DMS79 treated with DMSO at 0.1 percent for 48 hours (cell line): ENCODE measurements at regions not wholly inside any gene's neighbourhood (a gene's known extent, or its start where the extent isn't known, plus 50 kb on each side); places are given as distances from the start of the nearest gene placed in this dataset.

ENCODE experiments used
- DNase-seq: peaks from one replicate; lab custom pipeline; 2025; lab: John Stamatoyannopoulos, UW

DNA sequence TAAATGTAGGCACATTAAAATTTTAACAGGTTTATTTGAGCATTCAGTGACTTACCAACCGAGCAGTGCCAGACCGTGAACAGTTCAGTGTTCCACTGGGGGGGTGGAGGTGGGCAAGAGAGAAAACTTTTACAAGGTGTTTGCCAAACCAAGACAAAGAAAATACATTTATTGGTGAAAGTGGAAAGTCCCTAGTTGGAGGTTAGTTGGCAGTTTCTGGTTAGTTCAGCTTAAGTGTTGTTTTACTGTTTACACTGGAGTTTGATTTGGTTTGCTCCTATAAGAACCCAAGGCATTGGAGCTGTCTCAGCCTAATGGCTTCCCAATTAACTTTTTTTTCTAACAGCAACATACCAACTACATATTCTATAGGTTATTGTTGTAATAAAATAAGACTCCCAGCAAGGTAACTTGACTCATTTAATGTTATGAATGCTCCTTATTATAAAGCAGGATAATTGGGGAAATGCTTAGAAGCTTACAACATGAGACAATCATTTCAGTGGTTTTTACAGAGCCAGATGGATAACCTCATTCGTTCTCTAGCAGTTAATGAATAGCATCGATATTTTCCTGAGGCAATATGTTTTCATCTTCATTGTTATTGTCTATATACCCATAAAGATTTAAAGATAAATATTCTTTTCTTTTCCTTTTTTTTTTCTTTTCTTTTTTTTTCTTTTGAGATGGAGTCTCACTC, 115.8 kb downstream of the ETNK1 start:
- DNase-seq = no peak

DNA sequence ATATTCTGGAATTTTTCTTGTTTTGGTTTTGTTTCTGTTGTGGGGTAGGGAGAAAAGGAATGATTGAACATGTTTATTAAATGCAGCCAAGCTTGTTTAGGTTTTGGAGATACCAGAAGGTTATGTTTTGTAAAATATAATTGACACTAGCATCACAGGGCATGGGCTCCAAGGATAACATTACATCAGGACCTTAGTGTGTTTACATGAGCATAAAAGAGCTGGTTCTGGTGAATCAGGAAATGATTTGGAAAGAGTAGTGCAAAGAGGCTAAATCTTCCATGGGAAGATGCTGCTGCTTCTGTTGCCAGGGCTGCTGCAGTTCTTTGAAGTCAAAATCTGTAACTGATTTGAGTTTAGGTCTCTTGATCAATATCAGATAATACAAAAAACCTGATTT, 118.7 kb downstream of the ETNK1 start:
- DNase-seq = no peak

DNA sequence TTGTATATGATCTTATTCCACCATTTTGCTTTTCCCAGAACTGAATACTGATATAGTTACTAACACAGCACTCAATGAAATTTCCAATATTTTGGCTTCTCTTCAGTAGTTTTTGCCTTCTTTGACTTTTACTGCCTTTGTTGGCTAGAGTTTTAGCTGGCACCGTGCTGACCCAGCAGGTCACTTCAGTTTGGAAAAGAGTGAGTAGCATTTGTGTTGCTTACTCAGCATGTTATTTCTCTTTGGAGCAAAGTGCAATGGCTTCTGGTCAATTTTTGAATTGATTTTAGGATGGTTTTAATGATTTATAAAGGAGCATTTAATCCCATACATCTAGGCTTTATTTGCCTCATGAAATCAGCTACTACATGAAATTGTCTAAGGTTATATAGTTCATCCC, 119.2 kb downstream of the ETNK1 start:
- DNase-seq = no peak

DNA sequence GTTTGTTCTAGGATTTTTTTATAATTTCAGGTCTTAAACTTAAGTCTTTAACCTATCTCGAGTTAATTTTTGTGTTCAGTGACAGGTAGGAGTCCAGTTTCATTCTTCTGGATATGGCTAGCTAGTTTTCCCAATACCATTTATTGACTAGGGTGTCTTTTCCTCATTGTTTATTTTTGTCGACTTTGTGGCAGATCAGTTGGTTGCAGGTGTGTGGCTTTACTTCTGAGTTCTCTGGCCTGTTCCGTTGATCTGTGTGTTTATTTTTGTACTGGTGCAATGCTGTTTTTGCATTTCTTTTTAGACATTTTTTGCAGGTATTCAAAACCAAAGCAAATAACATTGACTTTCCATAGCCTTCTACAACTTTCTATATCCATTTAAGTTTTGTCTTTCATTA, 121.7 kb downstream of the ETNK1 start:
- no peak for DNase-seq

DNA sequence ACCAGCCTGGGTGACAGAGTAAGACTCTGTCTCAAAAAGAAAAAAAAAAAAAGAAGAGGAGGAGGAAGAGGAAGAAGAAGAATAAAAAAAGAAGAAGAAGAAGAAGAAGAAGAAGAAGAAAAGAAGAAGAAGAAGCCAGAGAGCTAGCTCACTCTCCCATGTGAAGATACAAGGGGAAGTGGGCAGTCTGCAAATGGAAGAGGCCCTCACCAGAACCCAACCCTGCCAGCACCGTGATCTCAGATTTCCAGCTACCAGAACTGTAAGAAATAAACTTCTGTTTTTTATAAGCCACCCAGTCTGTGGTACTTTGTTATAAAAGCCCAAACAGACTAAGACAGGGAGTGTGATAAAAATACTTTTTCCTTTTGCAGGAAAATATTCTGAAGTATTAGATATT, 130.7 kb downstream of the ETNK1 start:
- DNase-seq = no peak

DNA sequence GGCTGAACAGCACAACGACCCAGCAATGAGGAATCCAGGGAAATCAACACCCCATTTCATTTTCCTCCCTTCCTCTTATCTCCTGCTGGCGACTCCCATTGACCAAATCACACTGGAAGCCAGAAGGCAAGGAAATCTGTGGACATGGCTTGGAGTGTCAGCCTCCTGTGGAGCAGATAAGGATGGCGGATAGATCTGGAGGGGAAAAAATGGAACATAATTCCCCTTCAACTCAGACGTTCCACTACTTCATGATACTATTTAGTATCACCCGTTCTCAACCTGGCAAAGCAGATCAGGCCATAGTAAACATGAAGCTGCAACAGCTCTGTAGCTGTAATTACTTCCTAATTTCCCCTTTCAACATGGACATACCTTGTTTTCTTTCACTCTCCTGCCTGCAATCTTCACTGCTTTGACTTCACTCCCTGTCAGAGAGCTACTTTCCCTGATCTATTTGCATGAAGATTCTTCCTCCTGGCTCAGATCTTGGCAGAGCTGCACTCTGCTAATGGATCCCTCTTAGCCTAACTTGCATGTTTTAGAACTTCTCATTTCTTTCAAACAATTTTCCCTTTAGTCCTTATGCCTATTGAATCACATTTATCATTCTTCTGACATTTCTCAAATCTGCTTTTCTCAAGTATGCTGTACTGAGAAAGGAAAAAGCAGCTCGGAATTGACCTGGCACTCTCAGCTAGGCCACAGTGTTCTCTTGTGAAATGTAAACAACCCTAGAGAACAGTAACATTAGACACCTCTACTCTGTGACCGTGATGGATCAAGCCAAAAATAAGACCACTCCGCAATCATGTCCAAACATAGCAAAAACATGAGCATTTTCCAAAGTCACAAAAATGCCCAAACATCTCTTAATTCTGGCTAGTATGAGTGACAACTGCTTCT, 135.1 kb downstream of the ETNK1 start:
- DNase-seq = no peak

DNA sequence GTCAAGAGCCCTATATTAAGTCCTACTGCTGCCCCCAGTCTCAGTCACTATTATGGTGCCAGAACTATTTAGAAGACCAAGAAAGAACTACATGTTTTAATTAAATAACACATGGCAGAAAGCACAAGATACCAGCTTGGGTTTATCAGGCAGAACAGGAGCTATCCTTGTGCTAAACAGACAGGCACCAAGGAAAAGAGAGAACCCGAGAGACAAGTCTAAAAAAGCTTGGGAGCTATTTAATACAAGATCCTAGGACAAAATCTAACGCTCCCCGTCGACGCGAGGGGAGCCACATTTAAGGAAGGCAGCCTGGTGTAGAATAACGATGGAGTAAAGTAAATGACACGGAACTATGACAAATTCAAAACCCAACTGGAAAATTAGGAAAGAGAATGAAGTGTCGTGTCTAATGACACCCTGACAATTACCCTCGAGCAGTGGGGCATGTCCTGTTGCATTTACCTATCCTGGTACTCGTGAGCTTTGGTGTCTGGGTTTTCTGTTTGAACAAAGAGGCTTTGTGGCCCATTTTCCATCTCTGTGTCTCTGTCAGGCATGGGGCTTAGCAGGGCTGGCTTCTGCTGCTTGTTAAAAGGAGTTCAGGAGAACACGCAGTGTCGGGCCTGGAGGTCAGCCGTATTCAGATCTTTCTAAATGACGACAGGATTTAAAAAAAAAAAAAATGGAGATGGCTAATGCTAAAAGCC, 140.6 kb downstream of the ETNK1 start:
- DNase-seq = no peak

DNA sequence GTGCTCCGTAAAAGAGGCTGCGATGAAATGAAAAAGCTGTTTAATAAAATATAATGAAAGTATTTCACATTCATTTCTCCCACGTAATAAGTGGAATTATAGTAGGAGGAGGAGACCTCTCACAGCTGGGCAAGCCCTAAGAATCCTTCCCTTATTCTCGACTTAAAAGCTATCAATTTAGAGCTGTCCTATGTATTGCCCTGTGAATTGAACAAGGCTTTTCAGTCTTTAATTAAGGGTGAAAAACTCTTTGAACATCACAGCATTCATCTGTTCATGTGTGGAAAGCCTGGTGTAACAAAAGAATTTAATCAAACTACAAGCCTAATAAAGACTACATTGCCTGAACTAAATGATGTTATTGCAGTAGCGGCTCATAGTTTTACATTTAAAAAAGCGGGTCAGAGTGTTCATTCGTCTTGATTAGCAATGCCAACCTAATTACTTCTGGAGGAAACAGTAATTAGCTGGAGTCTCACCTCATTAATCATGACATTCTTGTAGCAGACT, 142.0 kb downstream of the ETNK1 start:
- no peak for DNase-seq

DNA sequence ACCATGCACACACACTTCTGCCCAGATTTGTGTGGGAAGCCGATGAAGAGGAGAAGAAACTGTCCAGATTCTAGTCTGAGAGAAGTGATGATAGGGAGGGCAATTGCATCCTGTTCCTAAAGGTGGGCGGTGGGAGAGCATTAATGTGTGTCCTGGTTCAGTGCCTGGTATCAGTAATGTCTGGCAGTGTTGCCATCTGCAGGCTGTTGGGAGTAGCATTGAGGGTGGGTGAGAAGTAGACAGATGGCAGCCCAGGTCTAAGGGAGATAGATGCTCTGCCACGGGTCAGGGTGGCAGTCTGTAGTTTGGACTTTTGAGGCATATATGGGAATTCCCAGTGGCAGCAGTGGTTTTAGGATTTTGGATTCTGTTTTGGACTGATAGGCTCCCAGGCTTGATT, 156.4 kb downstream of the ETNK1 start:
- DNase-seq = no peak

DNA sequence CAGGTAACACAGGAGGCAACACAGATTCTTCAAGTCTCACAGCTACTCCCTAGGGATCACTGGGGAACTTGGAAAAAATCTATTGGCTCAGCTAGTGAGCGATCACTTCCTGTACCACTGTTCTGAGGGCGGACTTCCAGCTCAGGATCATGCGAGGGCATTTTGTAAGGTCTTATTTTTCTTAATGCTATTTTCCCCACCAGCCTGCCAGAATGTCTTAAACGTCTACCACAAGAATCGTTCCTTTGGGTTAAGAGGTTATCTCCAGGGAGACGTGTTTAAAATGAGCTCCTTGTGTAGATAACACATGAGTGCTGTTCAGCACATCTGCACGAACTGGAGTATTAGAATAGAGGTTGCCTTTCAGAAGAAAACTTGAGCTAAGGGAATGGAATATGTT, 162.6 kb downstream of the ETNK1 start:
- no peak for DNase-seq

DNA sequence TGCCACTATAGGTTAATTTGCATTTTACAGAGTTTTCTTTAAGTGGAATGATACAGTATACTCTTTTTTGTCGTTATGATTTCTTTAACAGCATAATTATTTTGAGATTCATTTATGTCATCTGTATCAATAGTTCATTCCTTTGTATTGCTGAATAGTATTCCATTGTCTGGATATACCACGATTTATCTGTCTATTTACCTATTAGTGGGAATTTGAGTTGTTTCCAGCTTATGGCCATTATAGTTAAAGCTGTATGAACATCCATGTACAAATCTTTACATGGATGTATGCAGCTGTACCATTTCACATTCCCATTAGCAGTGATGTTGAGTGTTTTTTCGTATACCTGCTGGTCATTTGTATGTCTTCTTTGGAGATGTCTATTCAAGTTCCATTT, 163.9 kb downstream of the ETNK1 start:
- no peak for DNase-seq

DNA sequence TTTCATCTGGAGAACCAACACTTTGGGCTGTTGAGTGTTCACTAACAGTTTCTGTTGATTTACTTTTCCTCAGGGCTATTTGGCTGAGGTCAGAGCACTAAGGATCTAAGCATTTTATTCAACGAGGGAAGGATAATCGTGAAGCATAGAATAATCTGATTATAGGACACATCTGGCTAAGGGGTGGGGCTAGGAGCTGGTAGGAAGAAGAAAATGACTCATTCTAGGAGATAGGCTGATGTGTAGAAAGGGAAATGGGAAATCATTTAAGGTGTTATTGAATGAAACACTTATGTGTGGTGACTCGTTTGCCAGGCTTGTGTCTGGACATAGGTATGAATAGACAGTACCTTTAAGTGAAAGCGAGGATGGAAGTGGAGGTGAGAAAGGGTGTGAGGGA, 167.2 kb downstream of the ETNK1 start:
- DNase-seq = no peak

DNA sequence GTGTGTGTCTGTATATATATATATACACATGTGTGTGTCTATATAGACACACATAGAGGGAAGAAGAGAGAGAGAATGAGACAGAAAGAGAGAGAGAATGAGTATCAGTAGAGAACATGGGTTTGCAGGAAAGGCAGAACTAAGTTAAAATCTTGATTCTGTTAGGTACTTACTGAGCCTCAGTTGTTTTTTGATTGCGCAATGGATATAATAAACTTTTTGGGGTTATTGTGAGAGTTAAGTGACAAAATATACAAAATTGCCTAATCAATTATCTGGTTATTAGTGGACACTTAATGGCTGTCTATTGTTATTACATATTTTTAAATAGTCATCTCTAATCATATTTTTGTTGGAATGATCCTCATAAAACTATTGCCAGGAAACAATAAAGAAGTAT, 169.0 kb downstream of the ETNK1 start:
- DNase-seq = no peak

DNA sequence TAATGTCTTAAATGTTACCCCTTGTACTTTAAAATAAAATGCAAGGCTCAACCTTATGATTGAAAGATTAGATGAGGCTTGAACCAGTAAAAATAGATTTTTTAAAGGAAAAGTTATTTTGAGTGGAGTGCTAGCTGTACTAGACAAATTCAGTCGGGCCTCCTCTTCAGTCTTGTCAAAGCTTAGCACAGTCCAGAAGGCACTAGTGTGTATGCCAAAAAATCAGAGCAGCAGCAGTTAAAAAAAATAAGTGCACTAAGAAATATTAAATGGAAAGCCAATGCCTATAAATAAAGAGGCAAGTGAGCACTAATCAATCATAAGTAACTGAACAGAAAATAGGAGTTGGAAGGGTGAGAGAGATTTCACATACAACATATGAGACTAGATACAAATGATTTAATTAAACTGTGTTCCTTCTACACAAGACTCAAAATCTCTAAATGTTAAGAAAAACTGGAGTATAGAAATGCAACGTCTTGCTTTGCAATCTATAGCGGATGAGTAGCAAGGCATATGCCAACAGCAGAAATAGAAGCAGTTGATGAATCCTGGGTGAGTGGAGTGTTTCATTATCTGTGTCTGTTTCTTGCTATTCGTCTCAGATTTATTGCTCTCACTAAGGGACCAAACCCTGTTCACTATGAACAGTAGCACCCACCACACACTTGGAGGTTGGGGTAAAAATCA, 172.1 kb downstream of the ETNK1 start:
- no peak for DNase-seq

DNA sequence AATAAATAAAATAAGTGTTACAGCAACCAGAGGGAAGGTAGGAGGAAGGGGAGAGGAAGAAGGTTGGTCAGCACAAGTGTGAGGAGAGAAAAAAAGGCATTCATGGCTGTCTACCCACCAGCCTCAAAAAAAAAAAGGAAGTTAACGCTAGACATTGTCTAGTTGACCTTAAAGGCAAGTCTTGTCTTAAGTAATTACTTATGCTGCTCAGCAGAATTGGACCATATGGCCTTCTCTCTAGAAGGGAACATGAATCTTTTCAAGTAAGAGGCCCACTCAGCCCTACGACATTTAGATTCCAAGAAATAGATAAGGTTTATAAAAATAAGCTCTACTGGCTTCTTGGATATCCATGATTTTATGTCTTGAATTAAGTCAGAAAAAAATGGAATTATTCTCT, 172.7 kb downstream of the ETNK1 start:
- no peak for DNase-seq

DNA sequence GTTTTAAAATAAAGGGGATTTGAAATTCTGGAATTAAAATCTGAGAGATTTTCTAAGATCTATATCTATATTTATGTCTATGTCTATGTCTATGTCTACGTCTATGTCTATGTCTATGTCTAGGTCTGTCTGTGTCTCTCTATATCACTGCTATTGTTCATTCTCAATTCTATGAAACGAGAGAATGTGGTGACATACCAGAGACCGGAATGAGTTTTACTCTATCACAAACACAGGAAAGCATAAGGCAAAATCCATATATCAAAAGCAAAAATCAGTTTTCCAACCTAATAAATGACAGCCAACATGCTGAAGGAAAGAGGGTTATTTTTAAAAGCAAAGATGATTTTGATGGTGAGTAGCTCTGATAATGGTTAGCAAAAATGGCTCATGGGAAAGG, 173.1 kb downstream of the ETNK1 start:
- DNase-seq = no peak

DNA sequence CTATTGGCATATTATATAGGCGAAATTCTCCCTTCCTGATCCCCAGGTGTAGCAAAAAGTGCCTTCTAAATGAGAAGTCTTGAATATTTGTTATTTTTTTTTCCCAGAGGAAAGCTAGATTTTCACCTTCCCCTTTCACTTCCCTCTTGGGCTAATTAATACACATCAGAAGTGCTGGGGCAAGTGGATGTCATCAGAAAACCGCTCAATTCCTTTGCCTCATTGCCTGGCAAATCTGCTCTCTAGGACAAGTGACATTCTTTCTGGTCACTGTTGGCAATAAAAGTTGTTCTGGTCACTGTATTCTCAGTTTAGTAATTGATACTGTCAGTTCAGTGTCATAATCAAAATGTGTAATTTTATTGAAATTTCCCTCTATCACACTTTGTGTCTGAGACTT, 174.5 kb downstream of the ETNK1 start:
- no peak for DNase-seq

DNA sequence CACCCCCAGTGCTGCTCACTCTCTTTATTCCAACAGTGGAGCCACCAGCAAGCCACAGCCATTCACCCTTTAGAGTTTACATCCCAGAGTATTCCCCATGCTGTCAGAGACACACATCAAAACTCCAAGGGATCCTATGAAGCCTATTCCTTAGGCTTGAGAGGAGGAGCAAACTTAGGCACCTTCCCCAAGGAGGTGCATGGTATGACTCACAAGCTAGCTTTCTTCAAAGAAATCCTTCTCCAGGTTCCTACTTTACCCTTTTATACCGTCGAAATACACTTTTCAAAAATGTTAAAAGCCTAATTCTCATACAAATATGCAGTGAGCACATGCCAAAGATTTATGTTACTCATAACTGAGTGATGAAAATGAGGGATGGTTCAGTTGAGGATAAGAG, 175.4 kb downstream of the ETNK1 start:
- no peak for DNase-seq

DNA sequence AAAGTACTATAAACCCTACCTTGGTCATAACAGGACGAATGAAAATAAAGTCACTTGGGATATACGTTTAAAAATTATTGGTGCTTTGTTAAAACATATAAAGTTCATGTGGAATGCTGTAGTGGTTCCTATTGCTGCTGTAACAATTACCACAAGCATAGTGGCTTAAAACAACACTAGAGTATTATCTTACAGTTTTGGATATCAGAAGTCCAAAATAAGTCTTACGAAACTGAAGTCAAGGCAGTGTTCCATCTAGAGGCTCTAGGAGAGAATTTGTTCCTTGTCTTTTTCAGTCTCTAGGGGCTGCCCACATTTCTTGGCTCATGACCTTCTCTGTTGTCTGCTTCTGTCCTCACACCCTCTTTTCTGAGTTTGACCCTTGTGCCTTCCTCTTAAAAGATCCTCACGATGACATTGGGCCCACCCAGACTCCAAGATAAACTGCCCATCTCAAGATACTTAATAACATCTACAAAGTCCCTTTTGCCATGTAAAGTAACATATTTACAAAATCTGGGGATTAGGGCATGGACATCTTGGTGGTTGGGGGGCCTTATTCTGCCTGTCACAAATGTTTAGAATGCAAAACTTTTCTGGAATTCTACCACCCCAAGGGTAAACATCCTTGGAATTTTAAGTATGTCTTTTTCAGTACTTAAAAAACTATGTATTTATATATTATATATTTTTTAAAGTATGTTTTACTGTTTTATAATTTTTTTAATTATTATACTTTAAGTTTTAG, 178.1 kb downstream of the ETNK1 start:
- no peak for DNase-seq

DNA sequence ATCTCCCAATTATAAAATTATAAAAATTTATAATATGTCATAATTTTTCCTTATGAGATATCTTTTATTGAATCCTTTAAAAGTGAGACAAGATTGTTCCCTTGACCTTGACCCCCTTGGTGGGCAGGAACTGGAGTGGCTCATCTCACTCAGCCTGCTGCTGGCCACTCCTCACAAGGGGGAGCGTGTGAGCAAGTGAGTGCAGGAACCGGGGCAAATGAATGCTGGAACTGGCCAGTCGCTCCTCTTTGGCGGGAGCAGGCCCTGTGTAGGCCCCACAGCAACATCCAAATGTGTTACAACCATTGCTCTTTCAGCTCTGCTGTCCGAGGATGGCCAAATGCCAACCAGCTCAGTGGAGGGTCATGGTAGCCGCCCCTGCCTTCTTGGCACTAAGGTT, 178.8 kb downstream of the ETNK1 start:
- DNase-seq = no peak

DNA sequence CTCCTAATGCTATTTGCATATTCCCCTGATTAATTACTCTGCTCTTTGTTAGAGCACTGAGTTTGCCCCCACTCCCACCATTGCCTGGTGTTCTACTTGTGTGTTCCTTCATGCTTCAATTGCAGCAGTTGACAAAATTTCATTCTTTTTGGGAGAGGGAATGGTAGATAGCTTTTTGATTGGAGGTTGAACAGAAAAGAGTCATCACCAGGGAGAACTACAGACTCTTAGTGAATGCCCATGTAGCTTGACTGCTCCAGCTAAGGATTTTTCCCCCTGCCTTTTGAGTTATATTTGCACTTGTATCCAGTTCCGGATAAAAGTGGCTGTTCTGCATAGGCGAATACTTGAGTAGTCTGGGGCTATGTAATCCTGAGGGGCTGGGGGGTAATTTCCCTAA, 183.9 kb downstream of the ETNK1 start:
- no peak for DNase-seq
